ENCODE measurements at regions not wholly inside any gene's neighbourhood (a gene's known extent, or its start where the extent isn't known, plus 50 kb on each side); places are given as distances from the start of the nearest gene placed in this dataset.
"Not testable (repeated sequence)": the region's sequence is repeated elsewhere in the genome, so short reads cannot be mapped to it uniquely, and the experiment has no call there.

- not testable (repeated sequence) for H3K36me3 Mint-ChIP-seq; H3K4me3 Mint-ChIP-seq; ATAC-seq (ENCODE audit: low read depth in 2 of 2); H3K27ac Mint-ChIP-seq; H3K27me3 Mint-ChIP-seq; H3K4me1 Mint-ChIP-seq; DNase-seq; H3K9me3 Mint-ChIP-seq
These were observed 103.3 kb upstream of the PZP start for GRCh38 chr12:9311454-9311853.

- not testable (repeated sequence) for DNase-seq; H3K36me3 Mint-ChIP-seq; ATAC-seq (ENCODE audit: low read depth in 2 of 2); H3K4me3 Mint-ChIP-seq; H3K27me3 Mint-ChIP-seq; H3K4me1 Mint-ChIP-seq; H3K9me3 Mint-ChIP-seq; H3K27ac Mint-ChIP-seq
These were observed 102.5 kb upstream of the PZP start for GRCh38 chr12:9310645-9311044.

GRCh38 chr12:9309749-9310148 is 101.6 kb upstream of the PZP start:
- not testable (repeated sequence) for H3K9me3 Mint-ChIP-seq, H3K27ac Mint-ChIP-seq, DNase-seq, H3K4me1 Mint-ChIP-seq, H3K4me3 Mint-ChIP-seq, H3K27me3 Mint-ChIP-seq, H3K36me3 Mint-ChIP-seq
- ATAC-seq (ENCODE audit: low read depth in 2 of 2), result peak in 1 of 2 donors; percentile 55

GRCh38 chr12:9308745-9309144 is 100.5 kb upstream of the PZP start:
- not testable (repeated sequence) for H3K27ac Mint-ChIP-seq; ATAC-seq (ENCODE audit: low read depth in 2 of 2); DNase-seq; H3K9me3 Mint-ChIP-seq; H3K4me1 Mint-ChIP-seq; H3K27me3 Mint-ChIP-seq; H3K4me3 Mint-ChIP-seq; H3K36me3 Mint-ChIP-seq

- H3K9me3 Mint-ChIP-seq; ATAC-seq (ENCODE audit: low read depth in 2 of 2); DNase-seq; H3K27ac Mint-ChIP-seq; H3K27me3 Mint-ChIP-seq; H3K36me3 Mint-ChIP-seq; H3K4me1 Mint-ChIP-seq; H3K4me3 Mint-ChIP-seq: not testable (repeated sequence)
These were observed 100.0 kb upstream of the PZP start for GRCh38 chr12:9308163-9308562.

GRCh38 chr12:9307255-9307654 is 99.1 kb upstream of the PZP start:
- not testable (repeated sequence) for H3K36me3 Mint-ChIP-seq; H3K4me1 Mint-ChIP-seq; DNase-seq; ATAC-seq (ENCODE audit: low read depth in 2 of 2); H3K9me3 Mint-ChIP-seq; H3K27me3 Mint-ChIP-seq; H3K27ac Mint-ChIP-seq; H3K4me3 Mint-ChIP-seq

- not testable (repeated sequence) for H3K4me1 Mint-ChIP-seq; H3K27ac Mint-ChIP-seq; DNase-seq; H3K9me3 Mint-ChIP-seq; ATAC-seq (ENCODE audit: low read depth in 2 of 2); H3K4me3 Mint-ChIP-seq; H3K27me3 Mint-ChIP-seq; H3K36me3 Mint-ChIP-seq
These were observed 97.8 kb upstream of the PZP start for GRCh38 chr12:9306004-9306403.

- not testable (repeated sequence) for H3K27ac Mint-ChIP-seq; H3K36me3 Mint-ChIP-seq; ATAC-seq (ENCODE audit: low read depth in 2 of 2); H3K27me3 Mint-ChIP-seq; H3K4me3 Mint-ChIP-seq; H3K9me3 Mint-ChIP-seq; DNase-seq; H3K4me1 Mint-ChIP-seq
These were observed 96.3 kb upstream of the PZP start for GRCh38 chr12:9304540-9304939.

- not testable (repeated sequence) for H3K4me3 Mint-ChIP-seq; DNase-seq; ATAC-seq (ENCODE audit: low read depth in 2 of 2); H3K4me1 Mint-ChIP-seq; H3K27ac Mint-ChIP-seq; H3K27me3 Mint-ChIP-seq; H3K9me3 Mint-ChIP-seq; H3K36me3 Mint-ChIP-seq
These were observed 87.7 kb upstream of the PZP start for GRCh38 chr12:9295872-9296271.

- not testable (repeated sequence) for H3K36me3 Mint-ChIP-seq; H3K9me3 Mint-ChIP-seq; DNase-seq; H3K4me3 Mint-ChIP-seq; H3K27ac Mint-ChIP-seq; H3K27me3 Mint-ChIP-seq; ATAC-seq (ENCODE audit: low read depth in 2 of 2); H3K4me1 Mint-ChIP-seq
These were observed 86.0 kb upstream of the PZP start for GRCh38 chr12:9294072-9294620.

- H3K4me1 Mint-ChIP-seq; ATAC-seq (ENCODE audit: low read depth in 2 of 2); H3K36me3 Mint-ChIP-seq; H3K9me3 Mint-ChIP-seq; H3K27ac Mint-ChIP-seq; H3K4me3 Mint-ChIP-seq; DNase-seq; H3K27me3 Mint-ChIP-seq: not testable (repeated sequence)
These were observed 85.2 kb upstream of the PZP start for GRCh38 chr12:9293391-9293790.

GRCh38 chr12:9289984-9290383 is 81.8 kb upstream of the PZP start:
- H3K27ac Mint-ChIP-seq; ATAC-seq (ENCODE audit: low read depth in 2 of 2); H3K36me3 Mint-ChIP-seq; H3K27me3 Mint-ChIP-seq; DNase-seq; H3K4me1 Mint-ChIP-seq; H3K9me3 Mint-ChIP-seq; H3K4me3 Mint-ChIP-seq: not testable (repeated sequence)

GRCh38 chr12:9284724-9285123 is 76.5 kb upstream of the PZP start:
- Mint-ChIP-seq H3K4me1 (peaks cover 5 to 15% (median 8%) of the 10 kb centered on the region in 3 donors), H3K27me3 (peaks cover 0 to 15% (median 0%) of the 10 kb centered on the region in 3 donors), H3K4me3 (peak overlapping the region in 5 of 8 donors; percentile 68 to 98 (median 98)), H3K27ac (peak overlapping the region in 2 of 6 donors; percentile 39 to 88)
- DNase-seq; H3K36me3 Mint-ChIP-seq; H3K9me3 Mint-ChIP-seq; ATAC-seq (ENCODE audit: low read depth in 2 of 2): not testable (repeated sequence)

- not testable (repeated sequence) for H3K36me3 Mint-ChIP-seq, H3K9me3 Mint-ChIP-seq
- DNase-seq (peak; percentile 2), ATAC-seq (ENCODE audit: low read depth in 2 of 2) (peak; percentile 24 to 48)
- Mint-ChIP-seq H3K27ac (peak overlapping the region in 3 of 6 donors; percentile 88 to 96 (median 91)), H3K4me3 (peak overlapping the region in 7 of 8 donors; percentile 90 to 98 (median 98)), H3K27me3 (peaks cover 0 to 15% (median 0%) of the 10 kb centered on the region in 3 donors), H3K4me1 (peaks cover 5 to 15% (median 8%) of the 10 kb centered on the region in 3 donors)
These were observed 76.0 kb upstream of the PZP start for GRCh38 chr12:9284197-9284596.
